Superior temporal gyrus (tissue), 1 donor: ENCODE measurements at regions not wholly inside any gene's neighbourhood (a gene's known extent, or its start where the extent isn't known, plus 50 kb on each side); places are given as distances from the start of the nearest gene placed in this dataset.

ENCODE experiments used
- DNase-seq: peaks from one replicate; pipeline ENCODE4 v3.0.0-alpha.2; 2016; ENCODE audit errors: extremely low spot score

DNA sequence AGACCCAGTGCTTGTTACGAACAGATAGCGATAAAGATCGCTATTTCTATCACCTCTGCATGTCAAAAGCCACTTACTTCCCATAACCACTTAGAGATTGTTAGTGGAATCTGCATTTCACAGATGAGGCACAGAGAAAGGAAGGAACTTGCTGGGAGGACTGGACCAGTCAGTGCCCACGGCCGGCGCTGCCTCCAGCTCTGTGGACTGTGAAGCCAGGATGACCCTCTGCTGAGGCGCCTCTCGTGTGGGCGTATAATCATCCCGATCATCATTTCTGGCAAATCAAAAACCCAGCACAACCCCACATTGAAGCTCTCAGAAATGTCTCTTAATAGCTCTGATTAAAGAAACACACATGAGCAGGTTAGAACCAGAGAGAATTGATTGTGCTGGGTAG lies 61.5 kb upstream of the ADRA2C start:
- no peak for DNase-seq

DNA sequence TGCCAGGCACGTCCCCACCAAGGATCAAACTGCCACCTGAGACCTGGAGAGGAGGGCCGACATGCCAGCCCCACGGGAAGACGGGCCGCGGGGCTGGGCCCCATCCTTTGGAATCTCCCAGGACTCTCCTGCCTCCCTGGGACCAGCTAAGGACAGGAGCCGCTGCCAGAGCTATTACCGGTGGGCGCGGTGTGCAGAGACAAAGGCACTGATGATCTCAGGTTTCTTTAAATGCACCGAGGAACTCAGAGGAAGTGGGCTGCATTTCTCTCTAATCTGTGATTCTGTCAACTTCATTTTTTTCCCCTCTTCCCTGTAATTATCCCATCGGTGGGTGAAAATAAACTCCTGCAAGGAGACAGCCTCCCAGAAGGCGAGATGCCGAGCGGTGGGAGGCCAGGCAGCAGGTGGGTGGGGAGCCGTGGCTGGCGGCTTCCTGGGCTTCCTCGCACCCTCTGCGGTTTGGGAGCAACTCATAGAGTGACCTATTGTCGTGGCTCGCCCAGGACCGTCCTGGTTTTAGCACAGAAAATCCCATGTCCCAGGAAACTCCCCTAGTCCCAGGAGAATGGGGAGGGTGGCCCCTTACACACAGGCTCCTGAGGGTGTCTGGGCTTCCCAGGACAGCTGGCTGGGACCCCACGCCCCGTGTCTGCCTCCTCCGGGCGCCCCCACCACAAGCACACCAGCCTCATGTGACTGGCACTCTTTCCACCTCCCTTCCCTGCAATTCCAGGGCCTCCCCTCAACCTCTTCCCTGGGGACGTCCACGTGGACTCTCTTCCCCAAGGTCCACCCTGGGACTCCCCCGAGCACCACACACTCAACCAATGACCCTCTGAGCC lies 62.3 kb upstream of the ADRA2C start:
- DNase-seq = no peak

DNA sequence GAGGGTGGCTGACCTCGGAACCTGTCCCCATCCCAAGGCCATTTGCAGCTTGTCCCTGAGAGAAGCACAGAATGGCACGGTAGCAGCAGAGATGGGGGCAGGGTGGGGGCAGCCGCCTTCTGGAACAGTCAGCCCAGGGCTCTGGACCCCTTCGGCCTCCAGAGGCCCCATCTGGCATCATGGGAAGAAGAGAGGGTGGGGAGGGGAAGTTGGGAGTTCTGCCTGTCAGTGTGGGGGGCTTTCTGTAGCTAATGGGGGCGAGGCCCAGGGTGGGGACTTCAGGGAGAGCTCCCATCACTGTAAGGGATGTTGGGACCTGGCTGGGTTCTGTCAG lies 62.9 kb upstream of the ADRA2C start:
- DNase-seq = no peak

DNA sequence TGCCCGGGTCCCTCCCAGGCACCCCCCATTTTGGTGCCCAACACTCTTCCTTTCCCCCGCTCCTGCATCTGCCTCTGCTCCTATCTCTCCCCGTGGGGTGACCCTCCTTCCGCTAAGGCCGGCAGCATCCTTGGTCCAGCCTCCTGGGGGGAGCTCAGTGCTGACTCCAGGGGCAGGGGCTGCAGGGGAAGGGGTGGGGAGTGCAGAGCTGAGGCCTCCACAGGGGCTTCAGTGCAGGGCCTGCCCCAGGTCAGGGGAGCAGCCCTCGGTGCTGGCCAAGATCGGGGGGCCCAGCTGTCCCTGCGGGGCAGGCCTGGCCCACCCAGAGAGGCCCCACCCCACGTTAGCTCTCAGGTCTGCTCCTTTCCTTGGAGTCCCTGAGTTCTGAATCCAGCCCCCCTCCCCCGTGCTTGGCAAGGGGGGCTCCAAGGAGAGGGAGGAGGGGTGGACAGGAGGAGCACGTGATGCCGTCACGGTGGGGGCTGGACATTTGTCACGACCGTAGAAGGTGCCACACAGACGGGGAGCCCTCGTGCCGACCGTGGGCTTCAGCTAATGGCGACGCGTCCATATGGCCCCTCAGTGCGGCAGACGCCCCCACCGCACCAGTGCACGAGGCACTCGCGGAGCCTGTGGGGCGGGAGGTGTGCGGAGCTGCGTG lies 63.5 kb upstream of the ADRA2C start:
- DNase-seq = no peak

DNA sequence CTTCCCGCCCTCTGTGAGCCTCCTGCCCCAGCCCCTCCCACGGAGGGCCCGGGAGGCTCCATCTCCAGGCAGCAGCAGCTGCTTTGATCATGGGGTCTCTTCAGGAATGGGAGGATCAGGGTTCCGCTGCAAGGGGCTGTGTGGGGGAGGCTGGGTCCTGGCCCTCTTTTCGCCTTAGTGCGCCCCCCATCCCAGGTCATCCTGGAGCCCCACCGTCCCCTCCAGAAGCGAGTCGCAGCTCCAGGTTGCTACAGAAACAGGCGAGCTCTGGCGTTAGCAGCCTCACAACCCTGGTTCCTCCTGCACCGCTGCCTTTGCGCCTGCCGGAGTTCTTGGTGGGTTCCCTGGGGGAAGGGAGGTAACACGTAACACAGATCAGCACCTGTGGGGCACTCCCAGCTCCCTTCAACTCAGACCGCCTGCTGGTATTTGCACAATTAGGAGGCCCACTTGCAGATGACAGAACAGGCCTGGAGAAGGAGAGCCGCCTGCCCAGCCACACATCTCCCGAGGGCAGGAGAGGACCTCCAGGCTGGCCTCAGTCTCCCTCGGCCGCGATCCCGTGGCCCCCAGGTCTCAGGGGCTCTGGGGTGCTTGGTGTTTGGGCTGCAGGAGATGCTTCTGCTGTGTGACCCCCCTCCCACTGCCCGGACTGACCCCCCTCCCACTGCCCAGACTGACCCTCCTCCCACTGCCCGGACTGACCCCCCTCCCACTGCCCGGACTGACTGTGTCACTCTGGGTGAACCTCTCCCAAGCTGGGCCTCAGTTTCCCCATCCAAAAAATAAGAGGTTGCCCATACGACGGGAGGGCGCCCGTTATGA lies 64.2 kb upstream of the ADRA2C start:
- no peak for DNase-seq

DNA sequence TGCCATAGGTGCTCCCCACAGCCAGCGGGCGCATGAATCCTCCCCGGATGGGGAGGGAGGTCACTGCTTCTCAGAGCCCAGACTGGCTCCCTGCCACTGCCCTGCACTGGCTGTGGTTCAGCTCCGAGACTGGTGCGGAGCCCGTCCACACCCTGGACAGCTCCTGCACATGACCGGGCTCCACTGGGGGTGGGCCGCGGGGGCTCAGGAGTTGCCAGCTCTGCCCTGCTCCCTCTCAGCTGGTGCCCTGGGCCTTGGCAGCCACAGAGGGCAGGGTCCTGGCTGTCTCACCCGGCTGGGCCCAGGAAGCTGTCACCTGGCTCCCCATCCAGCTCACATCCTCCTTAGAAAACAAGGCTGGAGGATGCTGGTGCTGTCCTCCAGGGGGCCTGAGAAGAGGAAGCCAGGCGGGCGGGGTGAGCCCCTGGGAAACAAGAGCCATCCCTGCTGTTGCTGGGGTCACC lies 64.9 kb upstream of the ADRA2C start:
- DNase-seq = no peak

DNA sequence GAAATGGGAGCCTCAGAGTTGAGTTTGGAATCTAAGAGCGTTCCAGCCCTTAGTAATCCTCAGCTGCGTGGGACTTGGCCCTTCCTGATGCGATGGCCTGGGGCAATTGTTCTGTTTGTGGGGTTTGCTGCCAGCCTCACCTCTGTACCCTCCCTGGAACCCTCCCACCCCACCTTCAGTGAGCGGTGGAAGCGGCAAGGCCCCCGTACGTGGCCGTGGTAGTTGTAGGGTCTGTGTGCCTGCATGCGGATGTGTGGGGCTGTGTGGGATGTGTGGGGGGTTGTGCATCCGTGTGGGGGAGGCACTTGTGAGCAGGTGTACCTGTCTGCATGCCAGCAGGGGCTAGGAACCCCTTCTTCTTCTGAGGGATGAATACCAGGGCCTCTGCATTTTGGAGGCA lies 65.4 kb upstream of the ADRA2C start:
- DNase-seq = no peak

DNA sequence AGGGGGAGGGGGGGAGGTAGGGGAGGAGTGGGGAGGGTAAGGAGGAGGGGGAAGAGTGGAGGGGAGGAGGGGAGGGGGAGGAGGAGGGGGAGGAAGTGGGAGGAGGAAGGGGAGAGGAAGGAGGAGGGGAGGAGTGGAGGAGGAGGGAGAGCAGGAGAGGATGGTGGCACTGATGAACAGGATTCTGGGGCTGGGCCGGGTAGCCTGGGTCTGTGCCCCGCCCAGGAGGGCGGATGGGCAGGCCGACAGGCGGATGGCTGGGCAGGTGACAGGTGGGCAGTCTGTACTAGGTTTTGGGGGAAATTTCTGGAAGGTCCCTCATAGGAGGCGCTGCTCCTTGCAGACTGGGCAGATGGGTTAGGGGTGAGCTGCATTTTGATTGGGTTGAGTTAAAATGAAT lies 66.0 kb upstream of the ADRA2C start:
- DNase-seq = no peak

DNA sequence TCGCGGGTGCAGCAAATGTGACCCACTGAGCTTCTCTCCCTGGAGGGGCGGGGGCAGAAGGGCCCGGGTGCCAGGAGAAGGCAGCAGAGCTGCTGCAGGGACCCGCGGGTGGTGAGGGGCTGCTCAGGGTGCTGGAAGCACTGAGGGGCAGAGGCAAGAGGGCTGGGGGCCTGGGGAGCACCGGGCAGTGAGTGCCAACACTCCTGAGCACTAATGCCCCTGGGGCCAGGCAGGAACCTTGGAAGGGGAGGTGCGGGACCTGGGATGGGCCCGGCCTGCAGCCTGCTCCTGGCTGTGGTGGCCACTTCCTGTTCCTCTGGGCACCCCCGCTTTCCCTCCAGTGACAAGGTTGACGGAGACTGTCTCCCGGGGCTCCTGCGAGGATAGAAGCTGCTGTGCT lies 66.5 kb upstream of the ADRA2C start:
- no peak for DNase-seq

DNA sequence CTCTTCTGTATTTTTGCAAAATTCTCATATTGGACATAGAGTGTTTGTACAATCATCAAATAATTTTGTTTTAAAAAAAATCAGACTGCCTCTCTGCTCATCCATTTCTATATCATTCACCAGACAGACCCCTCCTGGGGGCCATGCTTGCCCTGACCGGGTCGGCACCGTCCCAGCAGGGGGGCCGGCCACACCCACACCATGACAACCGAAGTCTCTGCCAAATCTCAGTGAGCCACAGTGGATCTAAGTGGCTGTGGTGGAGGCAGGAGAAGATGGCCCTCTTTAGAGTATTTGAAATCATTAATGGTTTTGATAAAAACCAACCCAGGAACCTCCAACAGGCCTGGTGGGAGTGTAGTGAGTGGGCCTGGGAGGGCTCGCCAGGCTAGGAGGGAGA lies 66.9 kb upstream of the ADRA2C start:
- DNase-seq = no peak

DNA sequence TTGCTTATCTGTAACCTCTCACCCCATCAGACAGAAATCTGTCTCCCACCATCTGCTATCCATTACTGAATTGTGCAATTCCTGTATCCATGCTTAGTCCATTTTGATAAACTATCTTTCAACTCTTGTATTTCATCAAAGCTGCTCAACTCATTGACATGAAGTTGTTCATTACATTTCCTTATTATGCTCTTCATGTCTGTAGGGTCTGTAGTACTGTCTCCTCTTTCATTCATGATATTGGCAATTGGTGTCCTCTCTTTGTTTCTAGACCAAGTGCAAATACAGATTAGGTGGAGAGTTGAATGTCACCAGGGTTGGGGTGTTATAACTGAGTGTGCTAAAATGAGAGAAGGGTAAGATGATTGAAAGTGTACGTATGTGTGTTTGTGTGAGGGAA lies 69.2 kb upstream of the ADRA2C start:
- DNase-seq = no peak

DNA sequence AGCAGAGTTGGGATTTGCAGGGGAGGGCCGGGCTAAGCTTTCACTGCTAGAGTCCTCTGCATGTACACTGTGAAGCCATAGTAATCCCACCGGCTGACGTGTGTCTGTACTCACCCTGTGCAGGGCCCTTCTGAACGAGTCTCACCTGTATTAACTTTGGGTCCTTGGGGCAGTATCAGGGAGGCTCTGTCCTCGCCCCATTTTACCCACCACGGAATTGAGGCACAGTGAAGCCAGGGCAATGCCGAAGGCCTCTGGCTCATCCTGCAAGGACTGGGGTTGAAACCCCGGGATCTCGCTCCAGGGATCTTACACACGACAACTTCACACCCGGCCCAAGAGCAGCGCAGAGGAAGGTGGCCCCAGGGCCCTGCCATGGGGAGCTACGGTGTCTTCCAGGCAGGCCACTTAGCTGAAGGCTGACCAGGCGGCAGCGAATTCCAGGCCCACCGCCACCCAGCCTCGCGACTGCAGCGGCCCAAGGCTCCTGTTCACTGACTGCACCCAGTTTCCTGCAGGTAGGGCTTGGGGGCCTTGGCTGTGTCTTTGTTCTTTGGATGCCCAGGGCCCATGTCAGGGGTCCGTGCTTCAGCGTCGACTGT lies 75.5 kb upstream of the ADRA2C start:
- no peak for DNase-seq

DNA sequence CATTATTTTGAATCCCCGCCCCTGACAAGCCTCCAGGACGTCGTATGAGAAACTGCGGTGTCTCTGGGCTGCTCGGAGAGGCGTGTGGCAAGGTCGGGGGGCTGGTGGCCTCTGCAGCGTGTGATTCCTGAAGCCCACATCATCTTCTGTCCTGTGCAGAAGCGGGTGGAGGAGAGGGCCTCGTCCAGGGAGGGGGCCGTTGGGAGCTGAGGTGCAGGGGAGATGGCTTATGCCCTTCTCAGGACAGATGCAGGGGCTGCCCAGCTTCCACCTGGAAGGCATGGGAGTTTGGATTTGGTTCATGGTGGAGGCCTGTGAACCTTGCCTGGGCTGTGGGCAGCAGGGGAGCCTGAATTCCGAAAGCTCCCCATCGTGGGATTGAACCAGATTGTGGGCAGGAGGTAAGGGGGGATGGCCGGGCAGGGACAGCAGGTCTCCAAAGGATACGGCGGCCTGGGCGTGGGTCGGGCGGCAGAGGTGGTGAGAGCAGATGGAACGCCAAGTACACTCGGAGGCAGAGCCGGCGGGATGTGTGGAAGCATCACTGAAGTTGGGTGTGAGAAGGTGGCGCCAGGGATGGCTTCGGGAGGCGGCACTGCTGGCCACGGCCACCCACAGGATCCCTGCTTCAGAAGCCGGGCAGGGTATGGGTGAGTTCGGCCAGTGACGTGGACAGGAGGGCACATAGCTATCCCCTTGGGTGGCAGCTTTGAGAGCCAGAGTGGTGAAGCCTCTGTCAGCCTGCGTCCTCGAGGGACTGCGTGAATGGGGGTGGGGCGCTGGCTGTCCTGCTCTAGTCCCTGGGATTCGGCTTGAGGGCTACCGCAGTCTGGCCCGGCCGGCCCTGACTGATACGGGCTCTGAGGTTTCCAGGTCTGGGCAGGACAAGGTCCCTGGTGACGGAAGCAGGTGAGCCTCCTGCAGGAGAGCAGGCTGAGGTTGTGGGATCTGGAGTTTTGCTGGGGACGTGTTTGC lies 76.3 kb upstream of the ADRA2C start:
- no peak for DNase-seq

DNA sequence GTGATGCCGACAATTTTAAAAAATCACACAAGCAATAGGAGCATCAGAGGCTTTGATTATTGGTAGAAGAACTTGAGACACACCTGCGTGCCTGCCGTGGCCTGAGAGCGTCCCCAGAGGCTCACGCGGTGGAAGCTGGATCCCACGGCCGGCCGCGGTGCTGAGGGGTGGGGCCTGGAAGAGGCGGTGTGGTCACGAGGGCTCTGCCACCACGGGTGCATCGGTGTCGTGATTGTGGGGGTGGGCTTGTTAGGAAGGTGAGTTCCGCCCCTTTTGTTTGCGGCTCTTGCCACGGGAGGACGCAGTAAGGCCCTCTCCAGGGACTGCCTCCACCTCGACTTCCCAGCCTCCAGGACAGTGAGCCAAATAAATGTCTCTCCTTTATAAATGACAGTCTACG lies 77.2 kb upstream of the ADRA2C start:
- no peak for DNase-seq

DNA sequence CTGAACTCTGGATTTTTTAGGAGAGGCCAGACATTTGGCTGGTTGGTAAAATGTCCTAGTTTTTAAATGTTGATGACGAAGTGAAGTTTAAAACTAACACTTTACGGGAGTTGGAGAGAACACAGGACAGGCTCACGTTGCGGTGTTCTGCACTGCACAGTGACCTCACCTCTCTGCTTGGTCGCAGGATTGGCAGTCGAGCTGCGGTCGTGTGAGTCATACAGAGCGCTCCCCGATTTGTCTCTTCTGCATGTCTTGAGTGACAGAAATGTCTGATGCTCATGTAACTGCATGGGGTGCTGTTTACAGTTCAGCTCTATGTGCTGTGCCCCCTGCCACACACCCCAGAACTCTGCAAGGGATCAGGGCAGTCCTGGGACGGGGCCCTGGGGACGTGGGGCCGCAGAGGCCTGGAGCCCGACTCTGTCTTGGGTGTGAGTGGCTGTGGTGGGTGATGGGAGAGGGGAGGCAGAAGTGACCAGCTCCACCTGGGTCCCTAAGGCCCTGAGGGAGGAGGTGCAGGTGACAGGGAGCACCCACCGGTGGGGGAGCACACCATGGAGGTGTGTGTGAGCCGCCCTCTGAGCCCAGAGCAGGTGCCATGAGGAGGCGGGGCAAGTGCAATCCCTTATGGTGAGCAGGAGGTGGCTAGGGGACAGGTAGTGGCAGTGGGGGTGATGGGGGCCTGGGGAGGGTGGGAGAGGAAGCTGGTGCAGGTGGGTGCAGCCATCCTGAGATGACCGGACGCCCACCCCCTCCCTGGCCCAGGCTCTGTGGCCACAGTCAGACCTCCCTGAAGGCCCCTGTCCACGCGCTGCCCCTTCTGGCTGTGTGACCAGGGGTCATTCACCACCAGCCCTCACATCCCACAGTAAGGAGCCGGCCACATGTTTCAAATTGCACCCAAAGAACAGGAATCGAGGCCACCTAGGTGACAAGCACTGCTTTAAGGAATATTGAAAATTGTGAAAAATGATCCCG lies 77.9 kb upstream of the ADRA2C start:
- DNase-seq = no peak

DNA sequence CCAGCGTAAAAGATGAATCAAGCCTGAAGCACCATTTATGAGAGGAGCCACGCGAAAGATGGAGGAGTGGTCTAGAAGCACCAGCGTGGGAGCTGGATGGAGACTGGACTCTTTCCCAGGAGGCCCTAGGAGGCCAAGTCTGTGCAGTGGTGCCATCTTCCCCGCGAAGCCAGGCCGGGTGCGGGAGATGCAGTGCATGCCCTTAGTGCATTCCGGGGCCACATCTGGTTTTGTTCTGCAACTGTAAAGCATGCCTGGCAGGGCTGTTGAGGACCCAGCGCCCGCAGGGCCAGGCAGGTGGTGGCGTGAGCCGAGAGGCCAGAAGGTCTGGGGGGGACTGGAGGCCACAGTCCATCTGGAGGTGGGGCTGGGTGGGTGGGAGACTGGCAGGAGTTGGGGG lies 78.6 kb upstream of the ADRA2C start:
- no peak for DNase-seq

DNA sequence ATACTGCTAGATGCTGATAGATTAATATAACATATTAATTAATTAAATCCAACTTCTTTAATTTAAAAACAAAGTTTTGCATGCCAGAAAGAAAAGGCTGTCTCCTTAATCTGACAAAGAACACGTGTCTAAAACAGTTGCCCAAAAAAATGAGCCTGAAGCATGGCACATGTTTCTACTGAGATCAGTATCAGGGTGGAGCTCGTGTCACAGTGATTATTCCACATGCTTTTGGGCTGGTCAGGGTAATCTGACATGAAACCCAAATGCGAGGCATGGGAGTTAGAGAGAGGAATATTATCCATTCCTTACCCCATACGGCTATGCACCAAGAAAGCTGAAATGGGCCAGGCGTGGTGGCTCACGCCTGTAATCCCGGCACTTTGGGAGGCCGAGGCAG lies 79.4 kb upstream of the ADRA2C start:
- no peak for DNase-seq

DNA sequence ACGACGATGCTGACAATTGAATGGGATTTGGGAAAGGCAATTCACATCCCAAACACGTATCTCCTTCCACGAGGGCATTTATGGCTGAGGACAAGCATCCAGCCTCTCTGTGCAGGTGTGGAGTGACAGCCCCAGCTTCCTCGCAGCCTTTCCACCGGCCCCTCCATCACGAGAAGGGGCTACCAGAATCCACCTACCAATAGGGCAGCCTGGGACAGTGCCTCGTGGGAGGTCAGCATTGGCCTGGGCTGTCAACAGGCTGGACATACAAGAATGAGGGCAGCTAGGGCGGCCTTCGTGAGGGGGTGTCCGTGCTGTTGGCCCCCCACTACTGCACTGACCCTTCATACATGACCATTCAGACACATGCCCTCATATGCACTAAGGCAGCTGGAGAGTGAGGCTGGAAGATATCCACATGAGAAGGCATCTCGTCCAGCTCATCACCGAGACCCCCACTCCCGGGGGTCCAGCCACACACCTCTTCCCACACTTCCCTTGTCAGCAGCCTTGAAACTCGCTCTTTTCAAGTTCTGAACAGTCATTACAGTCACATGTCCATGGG lies 81.0 kb upstream of the ADRA2C start:
- DNase-seq = no peak

DNA sequence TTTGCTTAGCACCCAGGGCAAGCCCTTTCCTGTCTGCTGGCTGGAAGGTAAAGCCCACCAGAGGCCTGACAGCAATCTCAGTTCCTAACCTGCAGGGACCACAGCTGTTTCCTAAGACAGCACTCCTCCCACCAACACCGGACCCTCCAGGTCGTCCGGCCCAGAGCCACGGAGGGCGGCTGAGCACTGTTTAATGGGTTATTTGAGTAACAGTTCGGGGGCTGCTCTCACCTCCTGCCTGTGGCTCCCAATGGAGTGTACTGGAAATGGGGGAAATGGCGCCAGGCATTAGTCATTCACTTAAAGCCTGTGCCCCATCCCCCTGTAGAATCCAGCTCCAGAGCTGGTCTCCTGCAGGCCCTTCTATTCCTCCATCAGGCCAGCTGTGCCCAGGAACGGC lies 81.6 kb upstream of the ADRA2C start:
- DNase-seq = no peak
